OCI-LY1 (cell line): ENCODE measurements at regions not wholly inside any gene's neighbourhood (a gene's known extent, or its start where the extent isn't known, plus 50 kb on each side); places are given as distances from the start of the nearest gene placed in this dataset.

Source experiments
- H2AFZ ChIP-seq: fragments of 200-600 bp; sonication (generic), shearing (Covaris generic); 2 replicates; pipeline ENCODE4 v1.6.0; 2014; ENCODE audit warnings: antibody characterized with exemption, mild to moderate bottlenecking, low read length
- H3F3A ChIP-seq: fragments of 200-600 bp; sonication (generic), shearing (Covaris generic); 2 replicates; pipeline ENCODE4 v1.6.0; 2014; ENCODE audit warnings: mild to moderate bottlenecking, antibody characterized with exemption, low read length, moderate library complexity; ENCODE audit not compliant: insufficient read depth
- H3K27ac ChIP-seq: fragments of 200-600 bp; sonication (generic); 2 replicates; pipeline ENCODE4 v1.5.1; 2014; ENCODE audit warnings: low read length, mixed run types, mild to moderate bottlenecking, low read depth; ENCODE audit not compliant: poor library complexity, severe bottlenecking
- H3K27me3 ChIP-seq: fragments of 200-600 bp; sonication (generic); 2 replicates; pipeline ENCODE4 v1.6.0; 2014; ENCODE audit warnings: antibody characterized with exemption, mild to moderate bottlenecking, low read length, moderate library complexity; ENCODE audit not compliant: insufficient read depth
- H3K36me3 ChIP-seq: fragments of 200-600 bp; sonication (generic); 2 replicates; pipeline ENCODE4 v1.6.1; 2014; ENCODE audit warnings: mild to moderate bottlenecking, antibody characterized with exemption, low read length, moderate library complexity, mixed read lengths; ENCODE audit not compliant: insufficient read depth
- H3K4me1 ChIP-seq: fragments of 200-600 bp; sonication (generic); 2 replicates; pipeline ENCODE4 v1.5.1; 2014; ENCODE audit warnings: mild to moderate bottlenecking, low read length, moderate library complexity; ENCODE audit not compliant: insufficient read depth, severe bottlenecking
- H3K4me2 ChIP-seq: fragments of 200-600 bp; sonication (generic), shearing (Covaris generic); 2 replicates; pipeline ENCODE4 v1.6.1; 2014; ENCODE audit warnings: low read length
- H3K4me3 ChIP-seq: fragments of 200-600 bp; sonication (generic); 2 replicates; pipeline ENCODE4 v1.5.1; 2014; ENCODE audit warnings: low read length, low read depth, mild to moderate bottlenecking, mixed read lengths; ENCODE audit not compliant: poor library complexity, severe bottlenecking
- H3K79me2 ChIP-seq: fragments of 200-600 bp; shearing (Covaris generic); 2 replicates; pipeline ENCODE4 v1.6.1; 2016; ENCODE audit warnings: mixed run types, low read length, mixed read lengths; ENCODE audit not compliant: insufficient read depth
- H3K9ac ChIP-seq: fragments of 200-600 bp; sonication (generic), shearing (Covaris generic); 2 replicates; pipeline ENCODE4 v1.6.1; 2014; ENCODE audit warnings: mild to moderate bottlenecking, low read length, mixed read lengths
- H3K9me2 ChIP-seq: fragments of 200-600 bp; sonication (generic), shearing (Covaris generic); 2 replicates; pipeline ENCODE4 v1.6.1; 2014; ENCODE audit warnings: low read depth, mild to moderate bottlenecking, low read length, mixed read lengths
- H3K9me3 ChIP-seq: fragments of 200-600 bp; shearing (Covaris generic); 2 replicates; pipeline ENCODE4 v1.6.1; 2014; ENCODE audit warnings: low read length, mixed read lengths
- H4K20me1 ChIP-seq: fragments of 200-600 bp; sonication (generic), shearing (Covaris generic); 2 replicates; pipeline ENCODE4 v1.6.0; 2016; ENCODE audit warnings: mild to moderate bottlenecking, low read length; ENCODE audit not compliant: insufficient read depth
- CTCF ChIP-seq: fragments of 200-600 bp; sonication (generic), shearing (Covaris generic); IDR thresholded peaks from 2 replicates; pipeline ENCODE4 v1.5.1; 2017; ENCODE audit warnings: mild to moderate bottlenecking, antibody characterized with exemption, low read length, moderate library complexity, mixed read lengths
- EZH2 ChIP-seq: fragments of 200-600 bp; sonication (generic), shearing (Covaris generic); IDR thresholded peaks from 2 replicates; pipeline ENCODE4 v1.8.0; 2017; ENCODE audit warnings: borderline replicate concordance, mixed run types, mild to moderate bottlenecking, antibody characterized with exemption, low read length, moderate library complexity, mixed read lengths

GRCh38 chr1:67489643-67490042 lies 59.4 kb upstream of the SERBP1 start:
- H3K9me2 ChIP-seq = no peaks in the 10 kb centered on the region
- no peaks in the 10 kb centered on the region for H3K4me1 ChIP-seq
- no peaks in the 10 kb centered on the region; the same call in 1 of the 2 replicates for H3K9me3 ChIP-seq
- H3K79me2 ChIP-seq = no peaks in the 10 kb centered on the region
- no peak overlapping the region for H3K9ac ChIP-seq
- peak; percentile 68 for TF ChIP-seq CTCF
- TF ChIP-seq EZH2 = no peak
- no peaks in the 10 kb centered on the region for H3F3A ChIP-seq
- H3K4me2 ChIP-seq = no peak overlapping the region
- H2AFZ ChIP-seq = no peak overlapping the region
- no peak overlapping the region for H3K27ac ChIP-seq
- no peaks in the 10 kb centered on the region; the same call in 1 of the 2 replicates for H3K36me3 ChIP-seq
- H4K20me1 ChIP-seq = no peaks in the 10 kb centered on the region
- peaks cover 12% of the 10 kb centered on the region; the same call in 1 of the 2 replicates for H3K27me3 ChIP-seq
- no peak overlapping the region for H3K4me3 ChIP-seq

GRCh38 chr1:67491280-67491679 lies 61.1 kb upstream of the SERBP1 start:
- no peak overlapping the region for H3K9ac ChIP-seq
- H3F3A ChIP-seq = no peaks in the 10 kb centered on the region
- no peak overlapping the region for H3K4me3 ChIP-seq
- no peak overlapping the region for H3K4me2 ChIP-seq
- no peaks in the 10 kb centered on the region for H3K36me3 ChIP-seq
- no peaks in the 10 kb centered on the region for H4K20me1 ChIP-seq
- H3K9me3 ChIP-seq = no peaks in the 10 kb centered on the region
- H3K27ac ChIP-seq = no peak overlapping the region
- no peaks in the 10 kb centered on the region for H3K79me2 ChIP-seq
- no peak overlapping the region for H2AFZ ChIP-seq
- 0 out of 2 replicates have a peak, but pooled peaks cover 6% of the 10 kb centered on the region for H3K27me3 ChIP-seq
- H3K4me1 ChIP-seq = no peaks in the 10 kb centered on the region
- no peak for TF ChIP-seq CTCF
- TF ChIP-seq EZH2 = no peak
- no peaks in the 10 kb centered on the region for H3K9me2 ChIP-seq

- Histone ChIP-seq H3K27ac (no peak overlapping the region), H4K20me1 (no peaks in the 10 kb centered on the region), H3K79me2 (no peaks in the 10 kb centered on the region), H3K9me2 (no peaks in the 10 kb centered on the region), H3K9me3 (no peaks in the 10 kb centered on the region), H3K27me3 (no peaks in the 10 kb centered on the region), H3K4me3 (no peak overlapping the region), H2AFZ (no peak overlapping the region), H3K4me2 (no peak overlapping the region), H3K4me1 (no peaks in the 10 kb centered on the region), H3F3A (no peaks in the 10 kb centered on the region), H3K9ac (no peak overlapping the region), H3K36me3 (no peaks in the 10 kb centered on the region)
- no peak for TF ChIP-seq EZH2
- TF ChIP-seq CTCF = no peak
Measured at GRCh38 chr1:67493148-67493547, 62.9 kb upstream of the SERBP1 start.
